CD4-positive, alpha-beta T cell (primary cell): ENCODE measurements at regions not wholly inside any gene's neighbourhood (a gene's known extent, or its start where the extent isn't known, plus 50 kb on each side); places are given as distances from the start of the nearest gene placed in this dataset.

Source experiments
- ATAC-seq: fragments of 200-7000 bp; cut with Tn5 transposase; one replicate; pipeline ENCODE4 v1.10.0; 2022; ENCODE audit warnings: mild to moderate bottlenecking; ENCODE audit not compliant: poor library complexity
- CTCF ChIA-PET: fragments of 350-600 bp; sonication (Branson Sonifier 250); formaldehyde crosslinking; loops from one replicate; lab custom pipeline; 2021; ENCODE audit warnings: antibody characterized with exemption, inconsistent platforms; lab: Charles Lee
- POLR2A ChIA-PET: fragments of 350-600 bp; sonication (Branson Sonifier 250); formaldehyde crosslinking; loops from one replicate; lab custom pipeline; 2021; ENCODE audit warnings: antibody characterized with exemption, inconsistent platforms; lab: Charles Lee
- DNase-seq, 14 experiments: peaks; one replicate each; pipeline ENCODE4 v3.0.0-alpha.2; 2013 to 2020; ENCODE audit warnings: mixed read lengths in 2 of 14
- H3K27ac ChIP-seq, 2 donors: one replicate each; pipeline versions ENCODE4 v1.5.1 to v1.7.0; 2013; ENCODE audit warnings: low read length in 2 of 2, low read depth in 1 of 2, mild to moderate bottlenecking in 1 of 2
- H3K27me3 ChIP-seq, 2 experiments: 1 replicate in 1 of 2; 2 replicates in 1 of 2; pipeline versions ENCODE4 v1.6.1 to v1.7.0; 2013; ENCODE audit warnings: low read length in 2 of 2, control low read depth in 1 of 2, mild to moderate bottlenecking in 1 of 2, moderate library complexity in 1 of 2; ENCODE audit not compliant: insufficient read depth in 2 of 2, control insufficient read depth in 1 of 2
- H3K36me3 ChIP-seq: one replicate; pipeline ENCODE4 v1.6.1; 2013; ENCODE audit warnings: low read length, control low read depth; ENCODE audit not compliant: insufficient read depth
- H3K4me1 ChIP-seq: one replicate; pipeline ENCODE4 v1.6.1; 2013; ENCODE audit warnings: low read length, control low read depth; ENCODE audit not compliant: insufficient read depth
- H3K4me3 ChIP-seq: one replicate; pipeline ENCODE4 v1.5.1; 2013; ENCODE audit warnings: mild to moderate bottlenecking, low read length, moderate library complexity
- H3K9me3 ChIP-seq, 2 experiments: 1 replicate in 1 of 2; 2 replicates in 1 of 2; pipeline versions ENCODE4 v1.6.1 to v1.7.0; 2013; ENCODE audit warnings: low read length in 2 of 2, mild to moderate bottlenecking in 2 of 2, control low read depth in 1 of 2, moderate library complexity in 1 of 2; ENCODE audit not compliant: control insufficient read depth in 1 of 2, insufficient read depth in 1 of 2
- H3K27ac Mint-ChIP-seq: one replicate; pipeline ENCODE4 v1.8.0; 2020; ENCODE audit warnings: mixed read lengths
- H3K27me3 Mint-ChIP-seq: one replicate; pipeline ENCODE4 v1.8.0; 2021; ENCODE audit warnings: mixed read lengths
- H3K36me3 Mint-ChIP-seq: one replicate; pipeline ENCODE4 v1.8.0; 2021; ENCODE audit warnings: low read depth, mixed read lengths
- H3K4me1 Mint-ChIP-seq: one replicate; pipeline ENCODE4 v1.8.0; 2021; ENCODE audit warnings: low read depth, mixed read lengths
- H3K4me3 Mint-ChIP-seq: one replicate; pipeline ENCODE4 v1.8.0; 2020; ENCODE audit warnings: mild to moderate bottlenecking, mixed read lengths
- H3K9me3 Mint-ChIP-seq: one replicate; pipeline ENCODE4 v1.8.0; 2020; ENCODE audit warnings: mixed read lengths
- CTCF ChIP-seq: fragments of 200-600 bp; IDR thresholded peaks from one replicate; pipeline ENCODE4 v1.8.0; 2022; ENCODE audit warnings: antibody characterized with exemption, mild to moderate bottlenecking
- intact Hi-C, 2 experiments: fragments of 100-400 bp; cut with DNase I in 1 of 2; cut with micrococcal nuclease in 1 of 2; formaldehyde crosslinking; loops; one replicate each; pipeline versions ENCODE4 v1.15.1 to v1.9.0; 2023 to 2025; cut with DNase I, micrococcal nuclease

DNA sequence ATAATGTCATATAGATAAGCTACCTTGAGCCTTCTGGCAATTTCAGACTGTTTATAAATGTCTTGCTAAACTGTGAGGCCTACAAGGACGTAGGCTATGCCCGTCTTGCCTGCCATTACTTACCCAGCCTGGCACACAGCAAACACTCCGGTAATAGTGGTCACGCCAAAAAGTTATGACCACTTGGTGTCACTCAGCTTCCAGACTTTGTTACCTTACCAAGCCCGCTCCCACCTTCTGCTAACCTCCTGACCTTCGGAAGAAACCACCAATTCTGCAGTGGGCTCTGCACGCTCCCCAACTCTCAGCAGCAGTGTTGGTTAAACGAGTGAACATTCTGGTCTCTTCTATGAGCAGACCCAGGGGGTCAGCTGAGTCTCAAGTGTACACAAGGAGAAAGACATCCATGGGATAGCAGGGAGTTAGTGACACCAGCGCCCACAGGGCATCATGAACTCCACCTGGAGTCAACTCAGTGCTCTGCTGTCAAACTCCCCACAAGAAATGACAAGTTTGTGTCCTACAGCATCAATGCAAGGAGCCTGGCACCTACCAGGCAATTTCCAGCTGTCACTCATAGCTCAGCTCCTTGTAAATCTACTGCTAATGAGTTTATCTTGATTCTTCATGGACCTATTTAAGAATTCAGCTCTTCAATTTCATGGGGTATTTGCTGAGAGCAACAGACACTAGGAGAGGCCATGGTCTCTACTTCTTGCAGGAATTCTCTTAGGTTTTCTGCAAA, 119.9 kb downstream of the TTLL2 start:
- H3K9me3 Mint-ChIP-seq, result no peaks in the 10 kb centered on the region

DNA sequence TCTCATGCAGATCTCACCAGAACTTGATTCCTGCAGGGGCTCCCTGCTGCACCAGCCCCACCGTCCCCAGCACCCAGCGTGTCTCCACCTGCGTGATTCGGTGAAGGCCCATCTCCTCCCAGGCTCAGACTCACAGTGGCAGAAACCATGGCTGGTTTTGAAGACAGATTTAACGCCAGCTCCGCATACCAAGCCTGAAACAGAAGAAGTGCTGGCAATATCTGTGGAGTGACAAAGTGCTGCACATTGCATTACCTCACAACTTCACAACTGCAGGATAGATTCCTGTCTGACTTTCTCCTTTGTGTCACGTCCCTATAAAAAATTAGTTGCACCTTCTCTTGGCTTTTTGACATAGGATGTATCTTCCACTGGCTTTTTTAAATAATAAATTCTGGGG, 120.7 kb downstream of the TTLL2 start:
- no peak overlapping the region for H3K27ac ChIP-seq
- TF ChIP-seq CTCF, result no peak
- ATAC-seq (no peak), DNase-seq (no peak)
- Mint-ChIP-seq H3K27ac (no peak overlapping the region), H3K36me3 (no peaks in the 10 kb centered on the region), H3K4me3 (no peak overlapping the region), H3K4me1 (no peaks in the 10 kb centered on the region), H3K27me3 (no peaks in the 10 kb centered on the region), H3K9me3 (no peaks in the 10 kb centered on the region)
- CTCF ChIA-PET, result no interaction called here
- H3K27me3 ChIP-seq, result no peaks in the 10 kb centered on the region
- POLR2A ChIA-PET, result no interaction called here
- H3K4me1 ChIP-seq, result no peaks in the 10 kb centered on the region
- no peaks in the 10 kb centered on the region for H3K9me3 ChIP-seq
- H3K36me3 ChIP-seq, result no peaks in the 10 kb centered on the region
- intact Hi-C loops, result no loop called here
- no peak overlapping the region for H3K4me3 ChIP-seq

More for the DNA sequence above, 119.9 kb downstream of the TTLL2 start:
- ChIA-PET CTCF (no interaction called here), POLR2A (no interaction called here)
- TF ChIP-seq CTCF, result no peak
- Histone ChIP-seq H3K9me3 (no peaks in the 10 kb centered on the region), H3K27ac (no peak overlapping the region), H3K36me3 (no peaks in the 10 kb centered on the region), H3K4me1 (no peaks in the 10 kb centered on the region), H3K27me3 (no peaks in the 10 kb centered on the region), H3K4me3 (no peak overlapping the region)
- no peak for DNase-seq
- Mint-ChIP-seq H3K36me3 (no peaks in the 10 kb centered on the region), H3K27ac (no peak overlapping the region), H3K4me1 (no peaks in the 10 kb centered on the region), H3K27me3 (no peaks in the 10 kb centered on the region), H3K4me3 (no peak overlapping the region)
- ATAC-seq, result no peak
- intact Hi-C loops, result no loop called here

GRCh38 chr6:167446046-167446445, 121.2 kb downstream of the TTLL2 start:
- H3K27me3 ChIP-seq, result no peaks in the 10 kb centered on the region
- no peaks in the 10 kb centered on the region for H3K9me3 ChIP-seq
- no peaks in the 10 kb centered on the region for H3K4me1 Mint-ChIP-seq
- intact Hi-C loops, result no loop called here
- no peaks in the 10 kb centered on the region for H3K9me3 Mint-ChIP-seq
- ATAC-seq (no peak), DNase-seq (no peak)
- ChIA-PET POLR2A (no interaction called here), CTCF (no interaction called here)
- H3K27ac ChIP-seq, result no peak overlapping the region
- H3K27me3 Mint-ChIP-seq, result no peaks in the 10 kb centered on the region
- H3K4me3 Mint-ChIP-seq, result no peak overlapping the region
- H3K27ac Mint-ChIP-seq, result no peak overlapping the region
- TF ChIP-seq CTCF, result no peak
- H3K4me3 ChIP-seq, result no peak overlapping the region
- no peaks in the 10 kb centered on the region for H3K4me1 ChIP-seq
- H3K36me3 Mint-ChIP-seq, result no peaks in the 10 kb centered on the region
- H3K36me3 ChIP-seq, result no peaks in the 10 kb centered on the region
